T-cell (primary cell): ENCODE measurements at regions not wholly inside any gene's neighbourhood (a gene's known extent, or its start where the extent isn't known, plus 50 kb on each side); places are given as distances from the start of the nearest gene placed in this dataset.

Experiments
- ATAC-seq, 4 experiments: fragments of 200-7000 bp in 3 of 4; fragments of 150-1000 bp in 1 of 4; cut with Tn5 transposase; replicated peaks in 1 of 4; 1 replicate in 3 of 4; 2 replicates in 1 of 4; pipeline ENCODE4 v1.10.0; 2021; ENCODE audit warnings: moderate library complexity in 3 of 4, mild to moderate bottlenecking in 2 of 4, moderate number of reproducible peaks in 1 of 4
- CTCF ChIA-PET, 2 donors: fragments of 300-600 bp; sonication (Branson Sonifier 250); formaldehyde crosslinking; loops; one replicate each; lab custom pipeline; 2022; ENCODE audit warnings: antibody characterized with exemption in 2 of 2; lab: Charles Lee
- POLR2A ChIA-PET, 2 donors: fragments of 300-600 bp; sonication (Branson Sonifier 250); formaldehyde crosslinking; loops; one replicate each; lab custom pipeline; 2022; ENCODE audit warnings: antibody characterized with exemption in 2 of 2; lab: Charles Lee
- DNase-seq, 35 experiments: peaks; one replicate each; pipeline versions ENCODE4 v3.0.0 to v3.0.0-alpha.2; 2013 to 2023
- H3K27ac ChIP-seq: one replicate; pipeline ENCODE4 v1.5.1; 2013; ENCODE audit warnings: low read length
- H3K27me3 ChIP-seq, 2 experiments: replicated peaks in 1 of 2; 1 replicate in 1 of 2; 2 replicates in 1 of 2; pipeline versions ENCODE4 v1.6.1 to v1.7.0; 2013; ENCODE audit warnings: low read length in 1 of 2, mixed read lengths in 1 of 2; ENCODE audit not compliant: control insufficient read depth in 2 of 2, insufficient read depth in 2 of 2; ENCODE audit errors: extremely low read depth in 1 of 2
- H3K36me3 ChIP-seq, 2 donors: 1 replicate in 1 of 2; 2 replicates in 1 of 2; pipeline versions ENCODE4 v1.6.1 to v1.7.0; 2013; ENCODE audit warnings: low read length in 1 of 2; ENCODE audit not compliant: control insufficient read depth in 2 of 2, insufficient read depth in 1 of 2; ENCODE audit errors: extremely low read depth in 1 of 2
- H3K4me1 ChIP-seq, 2 experiments: 1 replicate in 1 of 2; 2 replicates in 1 of 2; pipeline versions ENCODE4 v1.6.1 to v1.7.0; 2013; ENCODE audit warnings: low read length in 2 of 2, mixed read lengths in 1 of 2; ENCODE audit not compliant: insufficient read depth in 2 of 2, control insufficient read depth in 1 of 2; ENCODE audit errors: extremely low read depth in 1 of 2
- H3K4me3 ChIP-seq, 2 donors: 1 replicate in 1 of 2; 2 replicates in 1 of 2; pipeline versions ENCODE4 v1.5.1 to v1.7.0; 2013; ENCODE audit warnings: mild to moderate bottlenecking in 2 of 2, low read length in 1 of 2, moderate library complexity in 1 of 2; ENCODE audit not compliant: control insufficient read depth in 1 of 2; ENCODE audit errors: extremely low read depth in 1 of 2
- H3K9me3 ChIP-seq: 2 replicates; pipeline ENCODE4 v1.7.0; 2013
- H3K27ac Mint-ChIP-seq, 2 donors: one replicate each; pipeline ENCODE4 v1.8.0; 2020 to 2021; ENCODE audit warnings: mild to moderate bottlenecking in 2 of 2, mixed read lengths in 2 of 2
- H3K27me3 Mint-ChIP-seq, 2 donors: one replicate each; pipeline ENCODE4 v1.8.0; 2021 to 2022; ENCODE audit warnings: mixed read lengths in 2 of 2
- H3K36me3 Mint-ChIP-seq: one replicate; pipeline ENCODE4 v1.8.0; 2021; ENCODE audit warnings: mixed read lengths
- H3K4me1 Mint-ChIP-seq, 3 donors: one replicate each; pipeline ENCODE4 v1.8.0; 2020 to 2022; ENCODE audit warnings: mixed read lengths in 3 of 3, mild to moderate bottlenecking in 1 of 3
- H3K4me3 Mint-ChIP-seq, 3 donors: one replicate each; pipeline ENCODE4 v1.8.0; 2020 to 2022; ENCODE audit warnings: mild to moderate bottlenecking in 3 of 3, mixed read lengths in 3 of 3, moderate library complexity in 3 of 3
- H3K9me3 Mint-ChIP-seq, 3 donors: one replicate each; pipeline ENCODE4 v1.8.0; 2020 to 2022; ENCODE audit warnings: mixed read lengths in 3 of 3
- WGBS: methylation state at CpG from one replicate; pipeline ENCODE4 v1.1.5; 2013; ENCODE audit warnings: missing lambda C conversion rate; ENCODE audit not compliant: insufficient coverage; 5-methylcytosine and 5-hydroxymethylcytosine counted together

DNA sequence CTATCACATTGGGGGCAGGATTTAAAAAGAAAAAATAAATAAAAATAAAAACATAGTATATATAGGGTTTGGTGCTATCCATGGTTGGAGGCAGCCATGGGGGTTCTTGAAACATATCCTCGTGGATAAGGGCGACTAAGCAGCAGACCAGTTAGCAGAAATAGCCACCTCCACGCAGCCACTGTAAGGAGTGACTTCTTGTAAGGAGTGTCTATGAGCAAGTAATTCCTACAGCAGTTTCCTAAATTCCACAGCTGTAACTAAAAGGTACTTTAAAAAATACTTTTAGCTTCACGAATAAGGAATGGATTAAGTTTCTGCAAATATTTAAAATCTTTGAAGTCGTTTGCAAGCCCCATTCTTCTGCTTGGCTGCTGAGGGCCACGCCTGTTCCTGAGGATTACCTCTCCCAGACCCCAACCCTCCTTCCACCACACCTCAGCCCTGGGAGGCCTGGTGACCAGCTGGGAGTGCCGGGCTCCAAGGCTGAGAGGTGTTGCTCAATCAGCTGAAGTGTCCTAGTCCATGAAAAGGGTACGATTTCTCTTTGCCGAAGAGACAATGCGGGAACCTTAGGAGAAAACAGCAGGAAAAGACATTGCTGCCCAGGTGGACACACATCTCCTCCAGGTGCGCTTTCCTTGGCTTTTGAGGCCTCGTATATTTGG lies 115.3 kb downstream of the ADSS2 start:
- H3K27ac ChIP-seq = no peak overlapping the region
- WGBS = 100% methylated on average over 5 of the region's 12 CpGs
- Mint-ChIP-seq H3K9me3 (no peaks in the 10 kb centered on the region), H3K36me3 (no peaks in the 10 kb centered on the region), H3K27ac (no peak overlapping the region), H3K27me3 (peaks cover 9 to 18% of the 10 kb centered on the region in 2 donors), H3K4me1 (peaks cover under 1 to 3% (median 1%) of the 10 kb centered on the region in 3 donors), H3K4me3 (no peak overlapping the region)
- DNase-seq = no peak
- no peaks in the 10 kb centered on the region for H3K9me3 ChIP-seq
- peaks cover 0 to 3% of the 10 kb centered on the region in 2 experiments for H3K27me3 ChIP-seq
- CTCF ChIA-PET = no interaction called here
- no peaks in the 10 kb centered on the region for H3K36me3 ChIP-seq
- no peak for ATAC-seq
- POLR2A ChIA-PET = no interaction called here
- H3K4me1 ChIP-seq = no peaks in the 10 kb centered on the region
- no peak overlapping the region for H3K4me3 ChIP-seq

GRCh38 chr1:244337839-244338238 lies 113.9 kb downstream of the ADSS2 start:
- H3K27me3 Mint-ChIP-seq = peaks cover 6 to 18% of the 10 kb centered on the region in 2 donors
- CTCF ChIA-PET = no interaction called here
- Histone ChIP-seq H3K27me3 (peaks cover 0 to 3% of the 10 kb centered on the region in 2 experiments), H3K36me3 (no peaks in the 10 kb centered on the region), H3K27ac (no peak overlapping the region), H3K9me3 (no peaks in the 10 kb centered on the region), H3K4me3 (no peak overlapping the region), H3K4me1 (no peaks in the 10 kb centered on the region)
- no peak overlapping the region for H3K4me3 Mint-ChIP-seq
- no peak overlapping the region for H3K27ac Mint-ChIP-seq
- DNase-seq (no peak), ATAC-seq (no peak)
- no peaks in the 10 kb centered on the region for H3K9me3 Mint-ChIP-seq
- WGBS = 83% methylated on average over 1 of the region's 3 CpGs
- no peaks in the 10 kb centered on the region for H3K36me3 Mint-ChIP-seq
- POLR2A ChIA-PET = no interaction called here
- H3K4me1 Mint-ChIP-seq = peaks cover 6 to 7% (median 7%) of the 10 kb centered on the region in 3 donors

- Histone ChIP-seq H3K36me3 (no peaks in the 10 kb centered on the region), H3K27me3 (peaks cover 0 to 3% of the 10 kb centered on the region in 2 experiments), H3K4me3 (no peak overlapping the region), H3K27ac (no peak overlapping the region), H3K9me3 (no peaks in the 10 kb centered on the region), H3K4me1 (no peaks in the 10 kb centered on the region)
- Mint-ChIP-seq H3K4me1 (peaks cover 6 to 7% (median 7%) of the 10 kb centered on the region in 3 donors), H3K4me3 (no peak overlapping the region), H3K36me3 (no peaks in the 10 kb centered on the region), H3K27me3 (peaks cover 5 to 10% of the 10 kb centered on the region in 2 donors), H3K27ac (no peak overlapping the region), H3K9me3 (no peaks in the 10 kb centered on the region)
- CTCF ChIA-PET = no interaction called here
- POLR2A ChIA-PET = no interaction called here
- WGBS = 90% methylated on average over 9 of the region's 11 CpGs
- no peak for DNase-seq
- ATAC-seq = peak in 1 of 4 experiments; percentile 19
Observed at GRCh38 chr1:244339073-244339692, 112.5 kb downstream of the ADSS2 start.

- Histone ChIP-seq H3K9me3 (no peaks in the 10 kb centered on the region), H3K4me3 (no peak overlapping the region), H3K36me3 (no peaks in the 10 kb centered on the region), H3K4me1 (no peaks in the 10 kb centered on the region), H3K27ac (no peak overlapping the region), H3K27me3 (peaks cover 0 to 3% of the 10 kb centered on the region in 2 experiments)
- H3K36me3 Mint-ChIP-seq = no peaks in the 10 kb centered on the region
- ATAC-seq = no peak
- no peak overlapping the region for H3K27ac Mint-ChIP-seq
- no peak overlapping the region for H3K4me3 Mint-ChIP-seq
- no peaks in the 10 kb centered on the region for H3K9me3 Mint-ChIP-seq
- 84% methylated on average over 5 of the region's 7 CpGs for WGBS
- peaks cover 6 to 7% (median 7%) of the 10 kb centered on the region in 3 donors for H3K4me1 Mint-ChIP-seq
- no peak for DNase-seq
- ChIA-PET CTCF (no interaction called here), POLR2A (no interaction called here)
- H3K27me3 Mint-ChIP-seq = peaks cover 0 to 6% of the 10 kb centered on the region in 2 donors
Observed at GRCh38 chr1:244339776-244340175, 111.9 kb downstream of the ADSS2 start.

GRCh38 chr1:244340396-244340795 lies 111.3 kb downstream of the ADSS2 start:
- peaks cover 0 to 6% of the 10 kb centered on the region in 2 donors for H3K27me3 Mint-ChIP-seq
- H3K9me3 Mint-ChIP-seq = no peaks in the 10 kb centered on the region
- H3K4me3 Mint-ChIP-seq = no peak overlapping the region
- H3K27ac ChIP-seq = no peak overlapping the region
- no peaks in the 10 kb centered on the region for H3K9me3 ChIP-seq
- DNase-seq (no peak), ATAC-seq (no peak)
- 94% methylated on average over 13 of the region's 14 CpGs for WGBS
- H3K36me3 Mint-ChIP-seq = no peaks in the 10 kb centered on the region
- H3K4me3 ChIP-seq = no peak overlapping the region
- ChIA-PET POLR2A (no interaction called here), CTCF (no interaction called here)
- H3K36me3 ChIP-seq = no peaks in the 10 kb centered on the region
- no peak overlapping the region for H3K27ac Mint-ChIP-seq
- peaks cover 6 to 7% (median 7%) of the 10 kb centered on the region in 3 donors for H3K4me1 Mint-ChIP-seq
- H3K27me3 ChIP-seq = peaks cover 0 to 3% of the 10 kb centered on the region in 2 experiments
- no peaks in the 10 kb centered on the region for H3K4me1 ChIP-seq

- Mint-ChIP-seq H3K4me1 (peaks cover 6 to 7% (median 7%) of the 10 kb centered on the region in 3 donors), H3K9me3 (no peaks in the 10 kb centered on the region), H3K27ac (peak overlapping the region in 1 of 2 donors; percentile 12), H3K36me3 (no peaks in the 10 kb centered on the region), H3K4me3 (no peak overlapping the region), H3K27me3 (peaks cover 0 to 6% of the 10 kb centered on the region in 2 donors)
- ChIA-PET POLR2A (no interaction called here), CTCF (interaction anchor here in 1 of 2 donors (0.6 to 0.7 kb wide), 2 partner anchors 562 to 1722 kb away, joined by 3 read pairs; no protein-coding TSS in a partner anchor)
- no peaks in the 10 kb centered on the region for H3K9me3 ChIP-seq
- H3K36me3 ChIP-seq = no peaks in the 10 kb centered on the region
- 48% methylated on average over 8 of the region's 16 CpGs for WGBS
- no peak overlapping the region for H3K27ac ChIP-seq
- no peak overlapping the region for H3K4me3 ChIP-seq
- peak in 1 of 4 experiments; percentile 80 for ATAC-seq
- peak in 2 of 35 experiments; percentile 10 to 15 for DNase-seq
- peaks cover 0 to 3% of the 10 kb centered on the region in 2 experiments for H3K27me3 ChIP-seq
- H3K4me1 ChIP-seq = no peaks in the 10 kb centered on the region
Observed at GRCh38 chr1:244341455-244342450, 110.0 kb downstream of the ADSS2 start.
